ES-I3 (cell line): ENCODE measurements at regions not wholly inside any gene's neighbourhood (a gene's known extent, or its start where the extent isn't known, plus 50 kb on each side); places are given as distances from the start of the nearest gene placed in this dataset.
"Not testable (repeated sequence)": the region's sequence is repeated elsewhere in the genome, so short reads cannot be mapped to it uniquely, and the experiment has no call there.

Experiments used
- H3K36me3 ChIP-seq: 2 replicates; pipeline ENCODE4 v1.6.1; 2013; ENCODE audit warnings: mild to moderate bottlenecking, low read length, control low read depth, moderate library complexity; ENCODE audit not compliant: insufficient read depth
- H3K4me1 ChIP-seq: 2 replicates; pipeline ENCODE4 v1.6.1; 2013; ENCODE audit warnings: mild to moderate bottlenecking, control low read depth, low read length; ENCODE audit not compliant: insufficient read depth
- H3K9ac ChIP-seq: 2 replicates; pipeline ENCODE4 v1.6.1; 2013; ENCODE audit warnings: low read depth, mild to moderate bottlenecking, low read length, moderate library complexity
- H3K9me3 ChIP-seq: 2 replicates; pipeline ENCODE4 v1.6.1; 2013; ENCODE audit warnings: mild to moderate bottlenecking, low read length, moderate library complexity; ENCODE audit not compliant: control insufficient read depth, insufficient read depth

DNA sequence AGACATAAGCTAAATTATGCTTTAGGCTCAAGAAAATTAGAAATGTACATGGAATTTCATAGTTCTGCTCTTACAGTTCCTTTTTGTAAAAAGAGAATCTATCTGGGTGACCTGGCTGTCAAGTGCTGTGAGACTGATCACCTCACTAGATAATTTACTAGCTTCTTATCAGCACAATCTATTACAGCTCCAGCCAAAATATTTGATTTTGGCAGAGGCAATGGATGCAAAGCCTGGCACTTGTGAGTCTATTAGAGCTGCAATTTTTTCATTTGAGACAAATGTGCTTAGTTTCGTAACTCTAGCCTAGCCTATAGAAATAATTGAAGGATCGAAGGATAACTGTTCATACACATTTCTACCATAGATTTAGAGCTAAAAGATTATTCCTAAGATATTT, 927.5 kb downstream of the SLC6A15 start:
- Histone ChIP-seq H3K36me3 (no peaks in the 10 kb centered on the region), H3K9ac (no peak overlapping the region), H3K4me1 (no peaks in the 10 kb centered on the region), H3K9me3 (no peaks in the 10 kb centered on the region)

DNA sequence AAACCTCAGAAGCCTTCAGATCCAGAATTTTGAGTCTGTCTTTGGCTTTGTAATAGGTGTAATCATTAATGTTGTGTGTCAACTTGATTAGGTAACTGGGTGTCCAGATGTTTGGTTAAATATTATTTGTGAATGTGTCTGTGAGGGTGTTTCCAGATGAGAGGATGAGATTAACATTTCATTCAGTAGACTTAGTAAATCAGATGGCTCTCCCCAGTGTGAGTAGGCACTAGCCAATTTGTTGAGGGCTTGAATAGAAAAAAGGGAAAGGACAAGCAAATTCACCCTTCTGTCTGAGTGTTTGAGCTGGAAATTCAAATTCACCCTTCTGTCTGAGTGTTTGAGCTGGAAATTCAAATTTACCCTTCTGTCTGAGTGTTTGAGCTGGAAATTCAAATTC, 932.2 kb downstream of the SLC6A15 start:
- Histone ChIP-seq H3K9me3 (no peaks in the 10 kb centered on the region), H3K9ac (no peak overlapping the region), H3K4me1 (no peaks in the 10 kb centered on the region), H3K36me3 (no peaks in the 10 kb centered on the region)

DNA sequence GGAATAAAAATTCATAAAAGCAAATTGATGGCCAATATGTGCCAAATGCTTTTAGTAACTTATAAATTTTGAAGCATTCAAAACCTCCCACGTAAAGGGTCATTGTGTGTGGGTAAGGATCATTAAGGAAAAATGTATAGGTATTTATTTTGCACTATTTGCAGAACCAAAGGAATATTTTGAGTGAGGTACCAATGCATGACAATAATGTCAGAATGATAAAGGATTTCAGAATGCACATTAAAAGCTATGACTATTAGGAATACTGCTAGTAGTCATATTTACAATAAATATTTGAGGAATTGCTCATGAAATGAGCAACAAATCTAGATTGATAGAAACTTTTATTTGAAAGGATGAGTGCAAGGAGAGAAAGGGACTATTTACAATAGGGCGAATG, 932.8 kb downstream of the SLC6A15 start:
- no peaks in the 10 kb centered on the region for H3K36me3 ChIP-seq
- H3K9ac ChIP-seq: no peak overlapping the region
- no peaks in the 10 kb centered on the region for H3K9me3 ChIP-seq
- H3K4me1 ChIP-seq: no peaks in the 10 kb centered on the region

DNA sequence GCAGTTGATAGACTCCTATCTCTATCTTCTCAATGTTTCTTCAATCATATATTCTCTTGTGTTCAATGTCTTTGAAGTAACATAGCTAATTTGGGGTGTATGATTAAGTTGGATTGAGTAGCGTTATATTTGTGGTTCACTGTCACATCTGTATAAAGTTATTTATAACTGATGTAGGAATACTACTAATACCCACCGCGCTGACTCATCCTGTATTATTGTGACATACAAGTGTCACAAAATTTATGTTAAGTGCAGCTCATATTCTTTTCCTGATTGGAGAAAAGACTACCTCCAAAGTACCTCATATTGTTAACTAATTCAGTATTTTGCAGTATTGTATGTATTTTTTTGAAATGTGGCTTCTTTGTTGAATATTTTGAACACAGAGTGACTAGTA, 940.8 kb downstream of the SLC6A15 start:
- H3K9ac ChIP-seq: no peak overlapping the region
- no peaks in the 10 kb centered on the region for H3K36me3 ChIP-seq
- H3K9me3 ChIP-seq: no peaks in the 10 kb centered on the region
- peaks cover 8% of the 10 kb centered on the region; the same call in 1 of the 2 replicates for H3K4me1 ChIP-seq

DNA sequence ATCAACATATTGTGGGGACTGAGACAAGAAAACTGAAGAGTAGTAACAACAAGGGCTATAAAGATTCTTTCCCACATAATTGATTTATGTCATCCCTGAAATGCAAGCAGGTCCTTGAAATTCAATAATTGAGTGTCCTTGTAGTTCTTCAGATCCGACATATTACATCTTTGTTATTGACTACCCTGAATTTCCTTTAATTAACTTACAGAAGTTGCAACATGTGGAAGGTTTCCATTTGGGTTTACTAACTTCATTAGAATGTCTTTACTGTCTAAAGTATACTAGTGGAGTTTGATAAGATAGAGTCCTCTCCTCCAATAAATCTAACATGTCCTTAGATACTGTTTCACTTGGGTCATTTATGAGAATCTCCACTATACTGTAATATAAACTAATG, 951.8 kb downstream of the SLC6A15 start:
- Histone ChIP-seq H3K9ac (no peak overlapping the region), H3K36me3 (no peaks in the 10 kb centered on the region), H3K4me1 (peaks cover 2% of the 10 kb centered on the region), H3K9me3 (no peaks in the 10 kb centered on the region)

DNA sequence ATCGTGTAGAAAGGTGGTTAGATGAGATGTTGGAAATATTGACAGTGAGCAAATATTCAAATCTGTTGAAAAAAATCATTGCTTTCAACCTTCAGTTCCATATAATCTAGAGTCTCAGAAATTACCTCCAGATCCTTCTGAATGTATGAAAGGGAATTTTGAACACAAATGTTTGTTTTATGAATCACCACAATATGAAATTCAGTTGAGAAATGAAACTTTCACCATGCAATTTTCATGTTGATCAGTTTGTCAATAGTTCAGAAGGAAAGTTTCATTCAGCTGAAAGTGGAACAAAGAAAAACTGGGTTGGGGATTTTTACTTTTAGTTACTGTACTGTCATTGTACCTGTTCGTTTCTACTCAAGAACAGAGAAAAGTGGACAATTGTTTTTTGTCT, 953.6 kb downstream of the SLC6A15 start:
- Histone ChIP-seq H3K36me3 (no peaks in the 10 kb centered on the region), H3K9ac (no peak overlapping the region), H3K4me1 (peaks cover 12% of the 10 kb centered on the region), H3K9me3 (no peaks in the 10 kb centered on the region)

DNA sequence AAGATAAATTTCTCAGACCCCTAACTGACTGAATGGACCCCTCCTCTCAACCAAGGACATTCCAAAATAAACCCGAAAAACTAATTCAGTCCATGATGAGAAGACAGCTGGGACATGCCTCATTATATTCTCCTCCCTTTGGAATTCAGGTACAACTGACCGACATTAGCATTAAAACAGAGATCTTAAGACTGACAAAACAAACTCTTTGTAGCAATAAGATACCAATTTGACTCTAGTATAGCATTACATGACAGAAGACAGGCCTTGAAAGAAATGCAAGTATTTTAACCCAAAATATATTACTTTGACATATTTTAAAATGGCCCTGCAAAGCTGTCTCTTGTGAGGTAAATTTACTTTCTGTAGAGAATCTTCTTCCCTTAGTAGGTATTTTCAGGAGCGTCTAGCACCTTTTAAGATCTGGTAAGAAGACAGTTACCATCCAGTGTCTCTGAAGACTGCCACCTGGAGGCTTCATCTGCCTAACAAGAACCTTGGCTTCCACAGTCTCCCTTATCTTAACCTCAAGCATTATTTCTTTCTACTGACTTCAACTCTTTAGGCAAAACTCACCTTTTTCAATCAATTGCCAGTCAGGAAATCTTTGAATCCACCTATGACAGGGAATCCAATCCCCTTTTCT, 957.5 kb downstream of the SLC6A15 start:
- H3K9ac ChIP-seq: no peak overlapping the region
- no peaks in the 10 kb centered on the region for H3K36me3 ChIP-seq
- H3K4me1 ChIP-seq: peaks cover 12% of the 10 kb centered on the region
- peaks cover 2% of the 10 kb centered on the region; the same call in 1 of the 2 replicates for H3K9me3 ChIP-seq

DNA sequence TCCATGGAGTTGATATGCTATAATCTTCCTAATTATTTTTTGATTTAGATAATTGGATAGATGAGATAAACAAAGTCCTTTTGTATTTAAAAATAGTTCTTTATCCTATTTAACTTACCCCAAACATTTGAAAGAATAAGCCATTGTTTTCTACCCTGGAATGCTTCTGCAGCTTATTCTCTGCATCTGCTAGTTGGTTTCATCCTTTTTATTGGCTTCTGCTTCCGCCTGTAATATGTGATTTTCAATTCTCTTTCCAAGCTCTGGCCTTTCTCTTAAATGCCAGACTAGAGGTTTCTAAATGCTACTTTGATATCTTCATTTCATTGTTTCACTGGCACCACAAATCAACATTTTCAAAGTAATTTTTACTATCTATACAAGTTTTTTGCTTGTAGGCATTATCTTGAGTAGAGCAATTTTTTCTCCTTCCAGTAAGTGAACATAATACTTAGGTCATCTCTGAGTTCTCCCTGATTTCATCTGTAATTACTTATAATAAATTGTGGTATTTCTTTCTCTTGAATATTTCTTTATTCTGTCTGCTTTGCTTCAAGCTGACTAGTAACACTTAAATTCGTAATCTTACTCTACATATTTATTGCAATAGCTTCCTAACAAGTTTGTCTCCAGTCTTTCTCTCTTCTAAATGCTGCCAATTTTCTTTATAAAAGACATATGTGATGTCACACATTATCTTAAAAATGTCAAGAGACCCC, 958.4 kb downstream of the SLC6A15 start:
- Histone ChIP-seq H3K36me3 (no peaks in the 10 kb centered on the region), H3K9ac (no peak overlapping the region), H3K9me3 (peaks cover 2% of the 10 kb centered on the region; the same call in 1 of the 2 replicates), H3K4me1 (peaks cover 12% of the 10 kb centered on the region)

DNA sequence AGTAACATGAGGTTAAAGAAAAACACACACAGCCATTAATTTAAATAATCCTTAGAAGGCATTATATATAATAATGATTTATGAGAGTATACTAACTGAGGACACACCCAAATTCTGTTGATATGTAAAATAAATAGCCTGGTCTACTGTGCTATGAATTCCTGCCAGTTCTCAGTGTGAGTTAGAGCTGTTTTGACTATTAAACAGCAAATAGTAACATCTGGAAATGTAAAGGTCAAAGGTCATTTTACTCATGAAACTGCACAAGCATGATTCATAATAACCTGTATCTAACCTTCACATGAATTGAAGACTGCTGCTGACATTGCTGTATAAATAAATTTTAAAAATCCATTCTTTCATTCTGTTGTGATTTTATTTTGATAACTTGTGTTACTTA, 966.7 kb downstream of the SLC6A15 start:
- Histone ChIP-seq H3K9me3 (no peaks in the 10 kb centered on the region), H3K4me1 (no peaks in the 10 kb centered on the region), H3K36me3 (no peaks in the 10 kb centered on the region), H3K9ac (no peak overlapping the region)

DNA sequence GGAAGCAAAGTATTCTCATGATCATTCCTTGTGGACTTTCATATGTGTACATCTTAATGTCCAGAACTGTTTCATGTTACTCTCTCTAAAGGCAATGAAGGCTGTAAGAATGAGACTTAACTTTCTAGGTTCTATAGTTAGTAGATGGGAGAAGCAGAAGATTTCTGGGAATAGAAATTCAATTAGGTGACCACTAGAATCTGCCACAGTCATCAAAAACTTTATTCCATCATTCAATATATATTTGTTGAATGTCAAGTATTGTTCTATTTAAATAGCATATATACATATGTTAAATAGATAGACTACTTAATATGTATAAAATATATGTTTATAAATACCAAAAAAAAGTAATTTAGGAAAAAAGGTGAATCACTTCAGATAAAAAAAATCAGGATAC, 972.9 kb downstream of the SLC6A15 start:
- Histone ChIP-seq H3K36me3 (no peaks in the 10 kb centered on the region), H3K9ac (no peak overlapping the region), H3K9me3 (no peaks in the 10 kb centered on the region)

DNA sequence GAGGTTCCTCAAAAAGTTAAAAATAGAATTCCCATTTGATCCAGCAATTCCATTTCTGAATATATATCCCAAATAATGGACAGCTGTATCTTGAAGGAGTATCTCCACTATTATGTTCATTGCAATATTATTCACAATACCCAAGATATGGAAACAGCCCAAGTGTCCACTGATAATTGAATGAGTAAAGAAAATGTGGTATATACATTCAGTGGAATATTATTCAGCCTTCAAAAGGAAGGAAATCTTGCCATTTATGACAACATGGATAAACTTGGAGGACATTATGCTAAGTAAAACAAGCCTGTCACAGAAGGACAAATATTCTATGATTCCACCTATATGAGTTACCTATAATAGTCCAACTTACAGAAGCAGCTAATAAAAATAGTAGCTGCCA, 979.0 kb downstream of the SLC6A15 start:
- no peaks in the 10 kb centered on the region for H3K36me3 ChIP-seq
- H3K4me1 ChIP-seq: no peaks in the 10 kb centered on the region
- H3K9ac ChIP-seq: no peak overlapping the region
- no peaks in the 10 kb centered on the region for H3K9me3 ChIP-seq

More for the DNA sequence above, 972.9 kb downstream of the SLC6A15 start:
- no peaks in the 10 kb centered on the region for H3K4me1 ChIP-seq

DNA sequence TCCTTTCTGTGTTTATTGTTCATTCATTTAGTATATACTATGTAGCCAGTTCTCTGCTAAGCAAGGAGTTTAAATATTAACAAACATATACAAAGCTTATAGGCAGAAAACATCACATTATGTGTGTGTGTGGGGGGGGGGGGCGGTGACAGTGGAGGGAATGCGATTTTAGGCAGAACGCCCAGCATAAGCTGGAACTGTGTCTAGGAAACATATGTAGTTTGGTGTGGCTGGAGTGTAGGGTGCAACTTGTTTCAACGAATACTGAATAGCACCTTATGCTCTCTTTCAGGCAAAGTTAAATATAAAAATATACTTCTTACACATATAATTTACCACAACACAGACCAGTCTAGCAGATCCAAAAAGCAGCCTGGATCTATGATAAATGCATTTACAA, 980.6 kb downstream of the SLC6A15 start:
- no peaks in the 10 kb centered on the region for H3K9me3 ChIP-seq

DNA sequence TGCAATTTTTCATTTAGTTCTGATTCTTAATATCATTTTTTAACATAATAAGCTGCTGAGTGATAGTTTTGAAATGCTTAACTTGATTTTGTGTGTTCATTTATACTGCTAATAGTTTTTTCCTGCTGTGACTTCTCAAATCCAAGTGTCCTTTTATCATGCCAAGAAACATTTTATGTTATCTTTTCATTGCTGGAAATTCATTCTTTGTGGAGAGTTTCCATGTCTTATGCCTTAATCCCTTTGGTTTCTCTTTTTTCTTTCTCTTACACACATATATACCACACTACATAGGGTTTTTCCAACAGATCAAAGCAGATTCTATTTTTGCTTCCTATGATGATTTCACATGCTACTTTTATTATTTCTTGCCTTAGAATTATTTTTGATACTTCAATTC, 981.1 kb downstream of the SLC6A15 start:
- Histone ChIP-seq H3K36me3 (no peaks in the 10 kb centered on the region), H3K9me3 (no peaks in the 10 kb centered on the region), H3K9ac (no peak overlapping the region), H3K4me1 (no peaks in the 10 kb centered on the region)

More for the DNA sequence above, 980.6 kb downstream of the SLC6A15 start:
- Histone ChIP-seq H3K4me1 (no peaks in the 10 kb centered on the region), H3K36me3 (no peaks in the 10 kb centered on the region), H3K9ac (no peak overlapping the region)

DNA sequence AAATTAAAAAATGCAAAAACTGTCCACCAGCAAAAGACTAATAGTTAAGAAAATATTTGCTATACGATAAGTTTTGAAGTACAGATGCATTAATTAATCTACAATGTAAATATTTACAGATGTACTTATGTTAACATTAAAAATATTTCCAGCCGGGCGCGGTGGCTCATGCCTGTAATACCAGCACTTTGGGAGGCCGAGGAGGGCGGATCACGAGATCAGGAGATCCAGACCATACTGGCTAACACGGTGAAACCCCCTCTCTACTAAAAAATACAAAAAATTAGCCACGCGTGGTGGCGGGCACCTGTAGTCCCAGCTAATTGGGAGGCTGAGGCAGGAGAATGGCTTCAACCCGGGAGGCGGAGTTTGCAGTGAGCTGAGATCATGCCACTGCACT, 982.8 kb downstream of the SLC6A15 start:
- H3K9ac ChIP-seq, H3K4me1 ChIP-seq, H3K9me3 ChIP-seq, H3K36me3 ChIP-seq: not testable (repeated sequence)

DNA sequence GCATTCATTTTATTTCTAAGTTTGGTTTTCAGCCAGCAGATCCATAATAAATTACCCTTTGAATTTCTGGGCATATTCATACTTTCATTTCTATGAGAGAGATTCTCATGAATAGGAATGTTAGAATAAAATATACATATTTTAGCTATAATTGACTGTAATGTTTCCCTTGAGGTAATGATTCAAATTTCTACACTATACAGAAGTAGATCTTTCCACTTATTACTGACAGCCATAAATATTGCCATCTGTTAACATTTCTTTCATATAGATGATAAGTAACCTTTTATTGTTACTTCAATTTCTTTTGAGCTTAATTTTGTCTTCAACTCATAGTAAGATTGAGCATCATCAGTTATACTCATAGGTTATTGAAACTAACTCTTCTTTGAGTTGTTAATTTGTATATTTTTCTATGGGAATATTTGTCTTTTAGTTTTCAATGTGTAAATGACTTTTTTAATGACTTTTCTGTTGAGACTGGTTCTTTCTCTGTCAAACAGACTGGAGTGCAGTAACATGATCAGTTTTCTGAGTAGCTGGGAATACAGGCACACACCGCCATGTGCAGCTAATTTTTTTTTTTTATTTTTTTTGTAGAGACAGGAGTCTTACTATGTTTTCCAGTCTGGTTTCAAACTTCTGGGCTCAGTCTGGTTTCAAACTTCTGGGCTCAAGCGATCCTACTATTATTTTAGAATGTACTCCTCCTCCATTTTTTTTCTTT, 991.6 kb downstream of the SLC6A15 start:
- Histone ChIP-seq H3K9me3 (no peaks in the 10 kb centered on the region), H3K4me1 (no peaks in the 10 kb centered on the region), H3K36me3 (no peaks in the 10 kb centered on the region), H3K9ac (no peak overlapping the region)
